GM18502 (cell line): ENCODE measurements at regions not wholly inside any gene's neighbourhood (a gene's known extent, or its start where the extent isn't known, plus 50 kb on each side); places are given as distances from the start of the nearest gene placed in this dataset.
"Not testable (repeated sequence)": the region's sequence is repeated elsewhere in the genome, so short reads cannot be mapped to it uniquely, and the experiment has no call there.

Source experiments
- ATAC-seq: cut with Tn5 transposase; IDR thresholded peaks from one replicate; pipeline ENCODE4 v1.9.1; 2021; ENCODE audit warnings: mild to moderate bottlenecking; ENCODE audit not compliant: unreplicated experiment, poor library complexity

- no peak for ATAC-seq
Observed at GRCh38 chr15:66959875-66960274, 105.5 kb upstream of the SMAD3 start.

- no peak for ATAC-seq
Observed at GRCh38 chr15:66960519-66960918, 104.9 kb upstream of the SMAD3 start.

- no peak for ATAC-seq
Observed at GRCh38 chr15:66961407-66961884, 104.0 kb upstream of the SMAD3 start.

- ATAC-seq, result no peak
Observed at GRCh38 chr15:66961901-66962300, 103.5 kb upstream of the SMAD3 start.

GRCh38 chr15:66962522-66962921 is 102.9 kb upstream of the SMAD3 start:
- ATAC-seq, result no peak

- no peak for ATAC-seq
Observed at GRCh38 chr15:66963084-66963483, 102.3 kb upstream of the SMAD3 start.

GRCh38 chr15:66963710-66964109 is 101.7 kb upstream of the SMAD3 start:
- ATAC-seq, result no peak

- no peak for ATAC-seq
Observed at GRCh38 chr15:66964111-66964738, 101.2 kb upstream of the SMAD3 start.

- no peak for ATAC-seq
Observed at GRCh38 chr15:66964791-66965190, 100.6 kb upstream of the SMAD3 start.

GRCh38 chr15:66965201-66965900 is 100.1 kb upstream of the SMAD3 start:
- no peak for ATAC-seq

- no peak for ATAC-seq
Observed at GRCh38 chr15:66966256-66966655, 99.1 kb upstream of the SMAD3 start.

GRCh38 chr15:66968806-66969596 is 96.4 kb upstream of the SMAD3 start:
- no peak for ATAC-seq

- not testable (repeated sequence) for ATAC-seq
Observed at GRCh38 chr15:66974131-66974530, 91.3 kb upstream of the SMAD3 start.

GRCh38 chr15:66976106-66976640 is 89.2 kb upstream of the SMAD3 start:
- not testable (repeated sequence) for ATAC-seq

GRCh38 chr15:66980326-66980725 is 85.1 kb upstream of the SMAD3 start:
- ATAC-seq, result not testable (repeated sequence)

- ATAC-seq, result no peak
Observed at GRCh38 chr15:66981771-66982170, 83.6 kb upstream of the SMAD3 start.

GRCh38 chr15:66982250-66982649 is 83.2 kb upstream of the SMAD3 start:
- ATAC-seq, result no peak

- no peak for ATAC-seq
Observed at GRCh38 chr15:66982816-66983215, 82.6 kb upstream of the SMAD3 start.

- ATAC-seq, result no peak
Observed at GRCh38 chr15:66985653-66986052, 79.7 kb upstream of the SMAD3 start.

- no peak for ATAC-seq
Observed at GRCh38 chr15:66986951-66987350, 78.5 kb upstream of the SMAD3 start.

- ATAC-seq, result no peak
Observed at GRCh38 chr15:66993090-66993489, 72.3 kb upstream of the SMAD3 start.
